HG02610 (cell line): ENCODE measurements at regions not wholly inside any gene's neighbourhood (a gene's known extent, or its start where the extent isn't known, plus 50 kb on each side); places are given as distances from the start of the nearest gene placed in this dataset.

Experiments used
- ATAC-seq: cut with Tn5 transposase; IDR thresholded peaks from one replicate; pipeline ENCODE4 v1.9.1; 2021; ENCODE audit warnings: mild to moderate bottlenecking, moderate library complexity; ENCODE audit not compliant: unreplicated experiment

DNA sequence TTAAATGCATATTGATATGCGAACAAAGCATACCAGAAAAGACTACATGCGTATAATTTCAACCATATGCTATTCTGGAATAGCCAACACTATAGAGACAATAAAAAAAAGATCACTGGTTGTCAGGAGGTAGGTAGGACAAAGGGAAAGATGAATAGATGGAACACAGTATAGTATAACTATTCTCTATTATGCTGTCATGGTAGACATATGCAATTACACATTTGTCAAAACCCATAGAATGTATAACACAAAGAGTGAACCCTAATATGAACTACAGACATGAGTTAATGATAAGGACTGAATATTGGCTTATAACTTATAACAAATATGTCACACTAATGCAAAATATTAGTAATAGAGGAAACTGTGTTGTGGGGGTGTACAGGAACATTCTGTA is 460.8 kb downstream of the TAF11L14 start:
- no peak for ATAC-seq

DNA sequence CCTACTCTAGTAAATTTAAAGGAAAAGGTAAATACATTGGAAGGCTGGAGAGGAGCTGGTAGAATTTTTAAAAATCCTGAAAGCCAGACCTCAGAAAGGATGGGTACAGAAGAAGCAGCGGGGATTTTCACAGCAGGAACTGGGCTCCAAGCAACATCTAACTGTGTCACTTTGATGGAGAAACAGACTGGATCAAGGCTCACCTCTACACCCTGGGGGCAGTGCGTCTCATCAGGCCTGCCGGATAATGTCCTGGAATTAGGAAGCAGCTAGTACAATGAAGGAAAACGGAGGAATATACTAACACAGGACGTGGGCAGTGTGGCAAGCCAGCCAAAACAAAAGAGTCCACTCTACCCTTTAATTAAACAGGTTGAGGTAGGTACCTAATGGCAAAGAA is 463.6 kb downstream of the TAF11L14 start:
- ATAC-seq = no peak

DNA sequence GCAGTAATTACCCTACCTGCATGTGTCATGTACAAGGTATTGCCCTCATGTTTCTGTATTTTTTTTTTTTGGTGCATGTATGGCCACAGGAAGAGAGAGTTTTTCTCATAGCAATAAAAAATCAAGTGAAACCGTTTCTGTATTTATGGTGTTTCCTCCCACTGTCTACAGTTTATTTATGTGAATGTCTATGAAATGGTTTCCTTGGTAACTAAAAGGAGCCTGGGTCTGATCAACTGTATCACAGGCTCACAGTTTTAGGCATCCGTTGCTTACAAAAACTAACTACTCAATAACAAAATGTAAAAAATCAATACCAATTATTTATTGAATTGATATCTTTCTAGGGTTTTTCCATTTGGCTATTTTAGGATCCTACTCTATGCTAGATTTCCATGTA is 464.4 kb downstream of the TAF11L14 start:
- no peak for ATAC-seq

DNA sequence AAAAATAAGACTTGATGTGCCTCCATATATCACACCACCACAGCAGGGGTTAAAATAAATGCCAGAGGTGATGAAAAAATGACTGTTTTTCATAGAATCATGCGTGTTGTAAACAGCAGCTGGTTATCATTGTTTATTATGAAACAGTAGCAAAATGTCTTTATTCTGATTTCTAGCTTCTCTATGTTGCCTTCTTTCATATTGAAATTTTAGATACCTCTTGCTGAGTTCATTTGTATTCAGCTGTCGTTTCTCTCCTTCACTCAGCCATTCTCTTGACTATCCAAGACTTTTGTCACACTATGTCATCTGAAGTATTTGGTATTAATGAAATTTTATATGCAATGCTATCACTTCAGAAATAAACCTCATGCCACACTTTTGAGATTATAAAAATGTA is 465.0 kb downstream of the TAF11L14 start:
- no peak for ATAC-seq

DNA sequence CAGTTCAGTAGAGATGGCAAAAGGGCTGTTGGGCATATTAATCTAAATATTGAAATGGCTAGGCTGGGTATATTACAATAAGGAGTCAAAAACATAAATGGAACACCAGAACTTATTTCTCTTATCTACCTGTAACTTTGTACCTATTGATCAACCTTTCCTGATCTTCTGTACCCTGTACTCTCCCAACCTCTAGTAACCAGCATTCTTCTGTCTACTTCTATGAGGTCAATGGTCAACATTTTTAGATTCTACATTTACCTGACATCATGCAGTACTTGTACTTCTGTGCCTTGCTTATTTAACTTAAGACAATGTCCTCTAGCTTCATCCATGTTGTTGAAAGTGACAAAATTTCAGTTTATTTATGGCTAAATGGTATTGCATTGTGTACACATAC is 467.3 kb downstream of the TAF11L14 start:
- ATAC-seq = no peak

DNA sequence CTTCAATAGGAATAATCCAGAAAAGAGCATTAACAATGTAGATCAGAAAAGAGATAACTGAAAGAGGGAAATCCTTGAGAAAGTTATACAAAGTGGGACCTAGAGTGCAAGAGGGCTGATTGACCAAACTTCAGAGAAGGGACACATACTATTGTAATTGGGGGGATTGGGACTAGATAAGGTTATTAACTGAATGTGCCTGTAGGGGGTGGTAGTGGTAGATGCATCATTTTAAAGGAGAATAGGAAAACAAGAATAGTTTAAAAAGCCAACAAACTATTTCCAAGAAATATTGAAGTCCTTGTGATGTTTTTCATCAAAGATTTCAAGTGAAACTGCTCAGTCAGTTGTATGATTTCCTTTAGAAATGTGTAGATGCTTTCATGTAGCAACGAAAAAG is 468.5 kb downstream of the TAF11L14 start:
- ATAC-seq = no peak

DNA sequence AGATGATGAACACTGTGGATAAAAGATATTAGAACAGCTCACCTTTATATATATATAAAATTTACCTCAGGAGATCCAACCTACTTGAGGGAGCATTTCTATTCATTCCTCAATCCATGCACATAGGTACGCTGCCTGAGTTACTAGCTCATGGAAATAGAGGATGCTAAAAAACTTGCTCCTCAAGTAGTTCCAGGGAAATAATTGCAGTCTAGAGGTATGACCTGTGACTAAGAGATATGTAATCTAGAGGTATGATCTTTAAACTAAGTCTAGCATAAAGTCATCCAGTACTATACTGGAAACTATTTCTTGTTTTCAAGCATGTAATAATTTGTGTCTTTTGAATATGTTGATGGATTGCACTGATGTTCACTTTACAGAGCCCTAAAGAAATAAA is 471.2 kb downstream of the TAF11L14 start:
- ATAC-seq = no peak

DNA sequence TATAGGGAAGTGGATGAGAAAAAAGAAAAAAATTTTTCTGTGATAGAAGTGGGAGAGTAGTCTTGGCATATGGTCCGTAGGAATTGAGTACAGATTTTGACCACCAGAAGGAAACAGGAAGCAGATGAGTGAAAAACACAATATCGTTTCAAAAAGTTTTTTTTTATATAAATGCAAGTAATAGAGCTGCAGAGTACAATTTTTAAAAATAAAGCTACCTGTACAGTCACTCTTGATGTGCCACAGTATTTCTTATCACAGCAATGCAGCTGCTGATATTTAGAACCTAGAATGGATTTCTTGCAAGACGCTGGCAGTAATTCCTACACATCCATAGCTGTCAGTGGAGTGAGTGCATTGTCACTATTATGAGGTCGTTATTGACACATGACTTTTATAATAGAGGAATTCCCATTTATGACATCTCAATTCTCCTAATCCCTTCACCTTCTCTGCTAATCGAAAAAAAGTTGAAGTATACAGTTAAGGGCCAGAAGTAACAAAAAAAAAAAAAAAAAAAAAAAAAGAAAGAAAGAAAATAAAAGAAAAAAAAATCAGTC is 477.7 kb downstream of the TAF11L14 start:
- ATAC-seq = no peak

DNA sequence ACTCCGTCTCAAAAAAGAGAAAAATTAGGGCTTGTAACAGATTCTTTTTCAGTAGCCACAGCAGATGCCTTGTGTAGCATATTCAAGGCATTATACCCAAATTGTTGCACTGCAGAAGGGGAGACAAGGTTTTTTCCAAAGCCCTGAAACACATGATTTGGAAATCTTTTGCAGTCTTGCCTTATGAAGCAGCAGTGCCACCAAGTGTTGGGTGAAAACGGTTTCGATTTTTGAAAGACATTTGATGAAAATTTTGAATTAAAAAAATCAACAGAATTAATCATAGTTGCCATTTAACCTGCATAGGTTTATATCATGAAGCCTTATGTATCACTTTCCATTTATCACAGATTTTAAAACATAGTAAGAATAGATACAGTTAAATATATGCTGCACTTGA is 479.5 kb downstream of the TAF11L14 start:
- no peak for ATAC-seq

DNA sequence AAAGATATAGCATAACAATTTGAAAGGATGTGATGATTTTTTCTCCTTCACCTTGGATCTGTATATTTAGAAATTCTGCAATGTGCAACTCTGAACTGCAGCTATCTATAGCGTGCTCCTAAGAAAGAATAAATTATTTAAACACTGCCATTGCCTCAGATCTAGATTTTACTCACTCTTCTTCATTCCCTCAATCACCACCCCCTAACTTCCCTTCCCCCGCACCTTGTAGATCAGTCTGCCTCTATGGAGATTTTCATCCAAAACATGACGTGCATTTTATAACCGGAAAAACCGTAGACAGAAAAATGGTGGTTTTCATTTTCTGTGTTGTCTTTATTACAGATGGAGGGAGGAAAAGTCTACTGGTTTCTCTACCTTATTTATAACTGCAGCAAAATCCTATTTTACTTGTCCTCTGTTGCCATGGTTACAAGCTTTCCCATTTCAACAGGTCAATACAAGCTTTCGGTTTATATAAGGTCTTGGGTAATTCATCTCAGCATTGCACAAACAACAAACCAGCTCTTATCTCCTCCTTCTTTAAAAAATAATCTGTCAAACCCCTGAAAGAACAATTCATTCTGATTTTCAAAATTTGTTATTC is 480.0 kb downstream of the TAF11L14 start:
- ATAC-seq = no peak

DNA sequence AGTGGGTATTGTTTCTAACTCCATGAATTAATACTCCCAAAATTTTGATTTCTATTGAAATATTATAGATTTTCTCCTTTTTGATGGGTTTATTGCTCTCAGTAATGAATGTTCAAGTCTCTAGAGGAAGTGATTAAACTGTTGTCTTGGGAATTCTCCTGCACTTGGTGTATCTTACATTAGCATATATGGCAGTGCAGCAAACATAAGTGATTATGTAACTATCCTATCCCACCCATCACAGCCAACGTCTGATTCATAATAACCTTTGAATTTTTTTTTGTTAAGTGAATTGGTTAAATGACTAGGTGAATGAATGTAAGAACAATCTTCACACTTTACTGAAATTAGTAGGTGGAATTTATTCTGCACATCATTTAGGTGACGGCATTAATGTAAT is 483.7 kb downstream of the TAF11L14 start:
- no peak for ATAC-seq

DNA sequence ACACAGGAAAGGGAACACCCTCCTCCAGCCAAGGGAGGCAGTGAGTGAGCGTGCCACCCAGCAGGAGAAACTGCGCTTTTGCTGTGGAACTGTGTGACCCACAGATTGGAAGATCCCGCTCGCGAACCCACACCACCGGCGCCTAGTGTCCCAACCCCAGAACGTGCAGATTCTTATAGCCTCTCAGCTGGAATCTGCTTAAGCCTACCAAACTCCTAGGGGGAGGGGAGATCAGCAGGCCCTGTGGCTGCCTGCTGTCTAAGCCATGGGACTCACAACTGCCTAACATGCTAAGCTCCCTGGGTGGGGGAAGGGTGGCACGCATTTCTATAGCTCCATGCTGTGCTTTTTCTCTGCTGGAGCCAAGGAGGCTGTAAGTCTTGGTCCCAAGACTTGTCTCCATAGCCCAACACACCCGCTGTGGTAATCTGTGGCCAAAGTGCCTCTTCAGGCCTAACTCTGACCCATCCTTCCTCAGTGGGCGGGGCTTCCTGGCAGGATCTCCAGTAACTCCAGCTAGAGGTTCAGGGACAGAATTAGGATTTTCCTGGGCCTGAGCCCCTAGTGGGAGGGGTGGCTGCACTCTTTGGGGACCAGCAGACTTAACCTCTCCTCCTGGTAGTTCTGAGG is 485.0 kb downstream of the TAF11L14 start:
- ATAC-seq = no peak

DNA sequence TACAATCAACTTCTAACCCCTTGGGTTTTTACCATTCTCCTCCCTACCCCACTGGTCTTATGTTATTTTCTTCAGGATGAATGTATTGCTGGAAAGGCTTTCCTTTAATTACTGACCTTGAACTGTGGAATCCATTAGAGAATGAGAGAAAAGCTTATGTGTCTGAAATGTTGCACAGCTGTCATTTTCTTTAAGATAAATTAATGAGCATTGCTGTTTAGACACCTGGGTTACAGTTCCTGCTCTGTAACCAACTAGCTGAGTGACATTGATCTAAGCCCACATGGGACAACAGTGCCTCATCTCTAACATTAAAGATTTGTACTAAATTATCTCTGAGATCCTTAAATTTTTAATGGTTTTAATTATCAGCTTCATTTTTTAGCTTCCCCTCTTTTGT is 507.0 kb downstream of the TAF11L14 start:
- no peak for ATAC-seq

DNA sequence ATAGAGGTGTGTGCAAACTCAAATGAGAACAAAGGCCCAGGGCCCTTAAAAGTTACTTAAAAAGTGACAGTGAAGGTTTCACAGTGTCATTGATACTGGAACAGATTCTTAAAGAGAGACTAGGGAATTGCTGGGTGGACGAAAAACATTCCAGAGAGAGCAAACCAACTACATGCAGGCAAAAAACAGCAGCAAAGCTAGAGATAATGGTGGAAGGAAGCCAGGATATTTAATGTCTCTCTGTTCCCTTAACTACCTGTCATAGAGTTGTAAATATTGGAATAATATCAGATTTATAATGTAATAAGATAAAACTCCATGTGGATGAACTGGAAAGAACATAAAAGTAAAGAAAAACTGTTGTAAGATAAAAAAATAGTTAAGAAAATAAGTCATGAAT is 508.6 kb downstream of the TAF11L14 start:
- no peak for ATAC-seq

DNA sequence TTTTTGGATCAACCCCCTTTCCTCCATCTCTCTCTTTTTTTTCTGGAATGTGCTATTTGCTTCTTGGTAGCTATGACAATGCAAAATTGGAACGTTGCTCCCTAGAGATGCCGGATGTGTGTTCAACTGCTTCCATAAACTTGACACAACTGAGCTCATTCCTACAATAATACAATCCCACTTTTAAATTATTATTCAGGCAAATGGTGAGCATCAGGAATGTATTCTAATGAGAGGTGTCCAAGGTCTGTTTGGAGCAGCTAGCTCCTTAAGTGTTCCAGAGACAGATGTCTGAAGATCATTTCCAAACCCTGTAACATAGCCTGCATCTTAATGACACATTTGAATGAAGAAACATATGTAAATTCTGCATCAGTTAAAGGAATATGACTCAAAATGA is 518.4 kb downstream of the TAF11L14 start:
- no peak for ATAC-seq

DNA sequence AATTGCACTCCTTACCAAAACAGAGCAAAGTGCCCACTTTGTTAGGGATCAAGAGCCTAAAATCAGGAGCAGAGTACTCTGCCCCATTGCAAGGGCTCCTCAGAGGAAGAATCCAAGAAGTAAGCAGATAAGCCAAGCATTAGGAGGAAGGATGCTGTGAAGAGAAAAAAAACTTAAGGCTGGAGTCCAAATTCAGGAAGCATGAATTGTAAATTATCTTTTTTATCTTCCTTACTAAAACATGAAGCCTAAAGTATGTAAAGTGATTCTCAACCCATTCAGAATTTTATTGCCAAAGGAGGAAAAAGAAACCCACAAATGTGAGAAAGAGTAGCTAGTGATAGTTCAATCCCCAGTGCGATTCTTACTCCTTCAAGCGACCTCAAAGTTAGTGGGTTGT is 523.9 kb downstream of the TAF11L14 start:
- no peak for ATAC-seq

DNA sequence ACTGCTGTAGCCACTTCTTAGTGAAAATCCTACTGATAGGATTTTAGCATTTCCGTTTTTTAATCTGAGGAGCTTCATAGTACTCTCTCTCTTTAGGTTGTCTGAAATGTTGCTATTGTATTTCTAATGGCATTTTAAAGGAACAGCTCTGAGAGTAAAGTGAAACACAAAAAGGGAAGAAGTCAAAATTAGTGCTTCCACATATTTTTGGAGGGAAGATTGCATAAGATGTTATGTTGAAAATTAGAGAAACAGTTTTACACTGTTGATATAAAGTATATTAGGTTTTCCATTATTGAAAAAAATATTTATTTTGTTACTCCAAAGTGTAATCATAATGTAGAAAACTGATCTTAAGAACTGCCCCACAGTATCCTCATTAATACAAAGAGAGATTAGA is 525.1 kb downstream of the TAF11L14 start:
- ATAC-seq = no peak

DNA sequence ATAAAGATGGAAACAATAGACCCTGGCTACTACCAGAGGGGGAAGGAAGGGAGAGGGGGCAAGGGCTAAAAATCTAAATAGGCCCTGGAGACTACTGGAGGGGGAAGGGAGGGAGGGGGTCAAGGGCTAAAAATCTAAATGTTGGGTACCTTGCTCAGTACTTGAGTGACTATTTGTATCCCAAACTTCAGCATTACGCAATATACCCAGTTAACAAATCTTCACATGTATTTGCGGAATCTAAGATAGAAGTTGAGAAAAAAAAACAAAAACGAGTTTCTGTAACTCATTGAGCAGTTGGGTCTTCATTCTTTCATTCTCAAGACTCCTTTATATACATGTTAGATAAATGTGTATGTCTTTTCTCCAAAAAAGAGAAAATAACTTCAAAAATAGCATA is 537.4 kb downstream of the TAF11L14 start:
- no peak for ATAC-seq

DNA sequence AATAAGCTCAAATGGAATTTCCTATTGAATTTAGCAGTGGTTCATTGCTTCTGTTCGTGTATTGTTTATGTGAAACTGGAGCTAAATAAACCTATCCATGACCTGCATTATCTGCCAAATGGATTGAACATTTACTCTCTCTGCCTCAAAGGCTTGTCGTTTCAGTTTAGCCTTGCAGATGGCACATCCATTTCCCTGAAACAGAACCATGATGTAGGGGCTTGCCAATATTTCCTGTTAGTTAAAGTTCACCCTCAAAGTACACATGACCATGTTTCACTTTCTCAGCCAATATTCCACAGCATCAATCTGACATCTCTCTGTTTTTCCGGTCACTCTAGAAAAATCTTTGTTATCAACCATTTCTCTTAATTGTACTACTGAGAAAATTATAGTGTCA is 545.3 kb downstream of the TAF11L14 start:
- no peak for ATAC-seq

DNA sequence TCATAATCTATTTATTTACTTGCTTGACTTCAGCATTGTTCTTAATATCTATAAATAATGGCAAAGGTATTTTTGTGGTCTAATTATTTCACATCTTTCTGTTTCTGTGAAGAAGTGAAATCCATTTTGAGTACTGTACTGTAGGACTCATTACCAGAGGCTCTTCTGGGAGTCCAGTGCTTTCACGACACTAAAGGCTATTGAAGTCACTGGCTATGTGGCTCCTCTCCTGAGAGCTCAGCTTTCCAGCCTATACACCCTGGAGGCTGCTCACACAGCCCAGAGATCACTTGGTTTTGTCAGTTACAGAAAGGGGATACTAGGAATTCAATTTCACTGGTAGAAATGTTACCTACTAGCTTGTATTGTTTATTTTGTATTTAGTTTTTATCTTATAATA is 547.3 kb downstream of the TAF11L14 start:
- ATAC-seq = no peak

DNA sequence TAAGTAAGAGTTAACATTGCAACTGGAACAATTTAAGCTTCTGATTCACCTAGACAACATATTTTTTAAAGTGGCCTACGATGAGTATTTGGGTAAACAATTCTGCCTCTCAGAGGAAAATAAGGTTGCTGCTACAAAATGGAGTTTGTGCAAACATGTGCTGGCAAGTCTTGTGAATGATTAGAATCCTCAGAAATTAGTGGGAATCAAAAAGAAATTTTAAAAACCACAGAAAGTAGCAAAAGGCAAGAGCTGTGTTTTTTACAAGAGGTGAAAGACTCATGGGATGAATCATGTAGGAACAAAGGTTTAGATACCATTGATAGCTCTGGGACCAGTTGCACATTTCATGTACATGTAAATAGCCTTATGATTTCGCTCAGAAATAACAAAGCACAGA is 561.6 kb downstream of the TAF11L14 start:
- ATAC-seq = no peak

DNA sequence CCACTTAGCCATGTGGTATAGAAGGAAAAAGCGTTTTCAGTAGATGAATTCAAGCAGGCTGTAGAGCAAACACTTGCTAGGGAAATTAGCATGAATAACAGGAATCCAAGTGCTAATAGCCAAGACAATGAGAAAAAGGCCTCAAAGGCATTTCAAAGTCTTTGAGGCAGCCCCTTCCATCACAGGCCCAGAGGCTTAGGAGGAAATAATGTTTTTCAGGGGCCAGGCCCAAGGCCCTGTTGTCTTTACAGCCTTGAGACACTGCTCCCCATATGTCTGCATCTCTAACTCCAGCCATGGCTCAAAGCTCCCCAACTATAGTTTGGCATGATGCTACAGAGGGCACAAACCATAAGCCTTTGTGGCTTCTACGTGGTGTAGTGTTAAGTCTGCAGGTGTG is 563.5 kb downstream of the TAF11L14 start:
- no peak for ATAC-seq

DNA sequence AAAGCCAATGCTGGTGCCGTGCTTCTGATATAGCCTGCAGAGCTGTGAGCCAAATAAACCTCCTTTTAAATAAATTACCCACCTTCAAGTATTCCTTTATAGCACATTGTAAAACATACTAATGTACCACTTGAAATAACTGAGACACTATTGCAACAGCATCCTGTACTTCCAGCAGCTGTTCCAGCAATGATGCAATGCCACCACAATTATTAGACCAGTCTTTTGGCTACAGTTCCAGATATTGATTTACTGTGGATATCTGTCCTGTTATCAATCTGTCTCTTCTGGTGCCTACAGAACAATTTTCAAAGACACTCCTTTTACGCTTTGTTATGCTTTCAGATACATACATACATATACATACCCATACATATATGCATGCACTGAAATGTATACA is 567.9 kb downstream of the TAF11L14 start:
- no peak for ATAC-seq
